ENCODE measurements at regions not wholly inside any gene's neighbourhood (a gene's known extent, or its start where the extent isn't known, plus 50 kb on each side); places are given as distances from the start of the nearest gene placed in this dataset.

GRCh38 chr3:78344918-78345317, 1305.0 kb downstream of the ROBO2 start:
- DNase-seq = no peak

GRCh38 chr3:78347176-78347575, 1307.3 kb downstream of the ROBO2 start:
- DNase-seq = no peak

- no peak for DNase-seq
Observed at GRCh38 chr3:78348664-78349063, 1308.8 kb downstream of the ROBO2 start.

- no peak for DNase-seq
Observed at GRCh38 chr3:78349571-78349970, 1309.7 kb downstream of the ROBO2 start.

- no peak for DNase-seq
Observed at GRCh38 chr3:78351334-78351733, 1311.4 kb downstream of the ROBO2 start.

GRCh38 chr3:78353231-78353630, 1313.3 kb downstream of the ROBO2 start:
- DNase-seq = no peak

GRCh38 chr3:78360849-78361248, 1321.0 kb downstream of the ROBO2 start:
- DNase-seq = no peak

GRCh38 chr3:78368636-78369345, 1328.9 kb downstream of the ROBO2 start:
- DNase-seq = no peak

- no peak for DNase-seq
Observed at GRCh38 chr3:78390221-78390620, 1350.3 kb downstream of the ROBO2 start.

- DNase-seq = no peak
Observed at GRCh38 chr3:78398401-78398800, 1358.5 kb downstream of the ROBO2 start.

GRCh38 chr3:78402720-78403119, 1362.8 kb downstream of the ROBO2 start:
- DNase-seq = no peak

- DNase-seq = no peak
Observed at GRCh38 chr3:78405745-78406144, 1362.1 kb downstream of the ROBO1 start.

- DNase-seq = no peak
Observed at GRCh38 chr3:78406396-78406795, 1361.4 kb downstream of the ROBO1 start.

- DNase-seq = no peak
Observed at GRCh38 chr3:78410077-78410476, 1357.7 kb downstream of the ROBO1 start.

- DNase-seq = no peak
Observed at GRCh38 chr3:78414261-78414660, 1353.5 kb downstream of the ROBO1 start.

- no peak for DNase-seq
Observed at GRCh38 chr3:78420611-78421010, 1347.2 kb downstream of the ROBO1 start.

GRCh38 chr3:78421247-78421966, 1346.4 kb downstream of the ROBO1 start:
- no peak for DNase-seq

- no peak for DNase-seq
Observed at GRCh38 chr3:78424656-78425055, 1343.1 kb downstream of the ROBO1 start.

- no peak for DNase-seq
Observed at GRCh38 chr3:78426454-78426853, 1341.3 kb downstream of the ROBO1 start.

GRCh38 chr3:78427303-78427702, 1340.5 kb downstream of the ROBO1 start:
- DNase-seq = no peak

GRCh38 chr3:78430741-78431140, 1337.1 kb downstream of the ROBO1 start:
- no peak for DNase-seq

GRCh38 chr3:78434801-78435200, 1333.0 kb downstream of the ROBO1 start:
- no peak for DNase-seq

- no peak for DNase-seq
Observed at GRCh38 chr3:78455166-78455565, 1312.6 kb downstream of the ROBO1 start.

- no peak for DNase-seq
Observed at GRCh38 chr3:78455712-78456433, 1311.9 kb downstream of the ROBO1 start.
